Liver (tissue), 8 donors: ENCODE measurements at regions not wholly inside any gene's neighbourhood (a gene's known extent, or its start where the extent isn't known, plus 50 kb on each side); places are given as distances from the start of the nearest gene placed in this dataset.

ENCODE experiments used
- DNase-seq: peaks from one replicate; pipeline ENCODE4 v3.0.0-alpha.2; 2017; ENCODE audit warnings: low spot score
- H3K27ac ChIP-seq, 2 donors: one replicate each; pipeline ENCODE4 v1.7.0; 2013; ENCODE audit warnings: inconsistent platforms in 2 of 2, low read length in 2 of 2, control low read depth in 1 of 2, low read depth in 1 of 2, mild to moderate bottlenecking in 1 of 2
- H3K27me3 ChIP-seq, 4 donors: one replicate each; pipeline versions ENCODE4 v1.6.1 to v1.7.0; 2013; ENCODE audit warnings: low read length in 3 of 4, inconsistent platforms in 1 of 4, mild to moderate bottlenecking in 1 of 4, moderate library complexity in 1 of 4; ENCODE audit not compliant: control insufficient read depth in 4 of 4, insufficient read depth in 4 of 4
- H3K36me3 ChIP-seq, 4 donors: one replicate each; pipeline versions ENCODE4 v1.6.1 to v1.7.0; 2013; ENCODE audit warnings: low read length in 3 of 4, mild to moderate bottlenecking in 3 of 4, low read depth in 1 of 4, moderate library complexity in 1 of 4; ENCODE audit not compliant: control insufficient read depth in 4 of 4, insufficient read depth in 3 of 4
- H3K4me1 ChIP-seq, 4 donors: one replicate each; pipeline versions ENCODE4 v1.6.1 to v1.7.0; 2013; ENCODE audit warnings: low read length in 3 of 4, mild to moderate bottlenecking in 3 of 4, moderate library complexity in 1 of 4; ENCODE audit not compliant: control insufficient read depth in 4 of 4, insufficient read depth in 4 of 4
- H3K4me3 ChIP-seq, 3 donors: one replicate each; pipeline versions ENCODE4 v1.6.1 to v1.7.0; 2013; ENCODE audit warnings: low read length in 3 of 3, control low read depth in 1 of 3, low read depth in 1 of 3, mild to moderate bottlenecking in 1 of 3
- H3K9ac ChIP-seq, 2 donors: one replicate each; pipeline ENCODE4 v1.7.0; 2013; ENCODE audit warnings: low read length in 2 of 2, mild to moderate bottlenecking in 2 of 2, moderate library complexity in 2 of 2, control low read depth in 1 of 2, low read depth in 1 of 2
- H3K9me3 ChIP-seq, 4 donors: one replicate each; pipeline versions ENCODE4 v1.6.1 to v1.7.0; 2013; ENCODE audit warnings: low read length in 3 of 4; ENCODE audit not compliant: control insufficient read depth in 4 of 4
- ATF3 ChIP-seq: IDR thresholded peaks from 2 replicates; pipeline ENCODE4 v1.6.1; 2016; ENCODE audit warnings: antibody characterized with exemption
- CTCF ChIP-seq: fragments of 150-350 bp; IDR thresholded peaks from 2 replicates; pipeline ENCODE4 v1.5.1; 2017; ENCODE audit warnings: improper control_type of control experiment, low read depth, low read length; ENCODE audit not compliant: missing input control
- FOXA1 ChIP-seq: IDR thresholded peaks from 2 replicates; pipeline ENCODE4 v1.6.1; 2016; ENCODE audit warnings: antibody characterized with exemption
- FOXA2 ChIP-seq: IDR thresholded peaks from 2 replicates; pipeline ENCODE4 v1.6.1; 2016; ENCODE audit warnings: antibody characterized with exemption
- GABPA ChIP-seq, 2 donors: IDR thresholded peaks in 1 of 2; conservative IDR thresholded peaks in 1 of 2; 2 replicates each; pipeline ENCODE4 v1.6.1; 2016; ENCODE audit warnings: antibody characterized with exemption in 2 of 2, mild to moderate bottlenecking in 1 of 2, moderate library complexity in 1 of 2
- HNF4A ChIP-seq, 2 donors: conservative IDR thresholded peaks; 2 replicates each; pipeline ENCODE4 v1.6.1; 2016; ENCODE audit warnings: antibody characterized with exemption in 2 of 2, mild to moderate bottlenecking in 2 of 2
- JUND ChIP-seq, 2 donors: IDR thresholded peaks; 2 replicates each; pipeline ENCODE4 v1.6.1; 2016; ENCODE audit warnings: antibody characterized with exemption in 2 of 2
- MAX ChIP-seq: IDR thresholded peaks from 2 replicates; pipeline ENCODE4 v1.6.1; 2016; ENCODE audit warnings: antibody characterized with exemption
- NR2F2 ChIP-seq: IDR thresholded peaks from 2 replicates; pipeline ENCODE4 v1.6.1; 2016; ENCODE audit warnings: antibody characterized with exemption
- RAD21 ChIP-seq, 2 donors: IDR thresholded peaks; 2 replicates each; pipeline ENCODE4 v1.6.1; 2016; ENCODE audit warnings: antibody characterized with exemption in 2 of 2, mild to moderate bottlenecking in 2 of 2
- REST ChIP-seq: IDR thresholded peaks from 2 replicates; pipeline ENCODE4 v1.6.1; 2016; ENCODE audit warnings: antibody characterized with exemption, mild to moderate bottlenecking
- RXRA ChIP-seq, 2 donors: IDR thresholded peaks; 2 replicates each; pipeline ENCODE4 v1.6.1; 2017 to 2018; ENCODE audit warnings: antibody characterized with exemption in 2 of 2, mild to moderate bottlenecking in 1 of 2
- SP1 ChIP-seq: IDR thresholded peaks from 2 replicates; pipeline ENCODE4 v1.6.1; 2018; ENCODE audit warnings: antibody characterized with exemption, mild to moderate bottlenecking
- YY1 ChIP-seq: IDR thresholded peaks from 2 replicates; pipeline ENCODE4 v1.6.1; 2016; ENCODE audit warnings: antibody characterized with exemption, mild to moderate bottlenecking
- ZBTB33 ChIP-seq: IDR thresholded peaks from 2 replicates; pipeline ENCODE4 v1.6.1; 2016; ENCODE audit warnings: antibody characterized with exemption
- WGBS: extraction: QIAGEN DNeasy Blood & Tissue Kit; methylation state at CpG from one replicate; pipeline ENCODE4 v1.1.7; 2013; 5-methylcytosine and 5-hydroxymethylcytosine counted together
- donor health status: healthy.
- donor health status: healthy.
- donor health status: healthy.
- donor health status: healthy.
- donor health status: healthy.

GRCh38 chr3:28971156-28971555, 309.7 kb upstream of the RBMS3 start:
- H3K9me3 ChIP-seq = peaks cover 0 to 3% (median under 1%) of the 10 kb centered on the region in 4 donors
- no peaks in the 10 kb centered on the region for H3K4me1 ChIP-seq
- DNase-seq = no peak
- H3K36me3 ChIP-seq = no peaks in the 10 kb centered on the region
- no peak overlapping the region for H3K4me3 ChIP-seq
- H3K27me3 ChIP-seq = no peaks in the 10 kb centered on the region
- no peak overlapping the region for H3K27ac ChIP-seq
- no peak overlapping the region for H3K9ac ChIP-seq
- 53% methylated on average over 3 of the region's 3 CpGs for WGBS
- TF ChIP-seq RAD21 (IDR thresholded peaks at IDR 0.05) (no peak), REST (no peak), ZBTB33 (no peak), ATF3 (no peak), HNF4A (conservative IDR thresholded peaks at IDR 0.05) (no peak), CTCF (no peak), YY1 (no peak), SP1 (no peak), RXRA (IDR thresholded peaks at IDR 0.05) (no peak), NR2F2 (no peak), GABPA (IDR thresholded peaks at IDR 0.05 in 1 of 2, conservative IDR thresholded peaks at IDR 0.05 in 1 of 2) (no peak), JUND (IDR thresholded peaks at IDR 0.05) (no peak), FOXA2 (no peak), FOXA1 (no peak)

GRCh38 chr3:28972921-28973320, 307.9 kb upstream of the RBMS3 start:
- Histone ChIP-seq H3K4me3 (no peak overlapping the region), H3K9me3 (peaks cover 0 to 3% (median under 1%) of the 10 kb centered on the region in 4 donors), H3K27ac (no peak overlapping the region), H3K4me1 (no peaks in the 10 kb centered on the region), H3K27me3 (no peaks in the 10 kb centered on the region), H3K36me3 (no peaks in the 10 kb centered on the region), H3K9ac (no peak overlapping the region)
- no peak for DNase-seq
- TF ChIP-seq GABPA (IDR thresholded peaks at IDR 0.05 in 1 of 2, conservative IDR thresholded peaks at IDR 0.05 in 1 of 2) (no peak), REST (no peak), MAX (no peak), RAD21 (IDR thresholded peaks at IDR 0.05) (no peak), ATF3 (no peak), ZBTB33 (no peak)
- WGBS = 42% methylated on average over 3 of the region's 3 CpGs
